IPS-18c (cell line): ENCODE measurements at regions not wholly inside any gene's neighbourhood (a gene's known extent, or its start where the extent isn't known, plus 50 kb on each side); places are given as distances from the start of the nearest gene placed in this dataset.

Source experiments
- H3K4me3 ChIP-seq: 2 replicates; pipeline ENCODE4 v1.7.0; 2013; ENCODE audit warnings: low read depth, mild to moderate bottlenecking, low read length, moderate library complexity; ENCODE audit not compliant: insufficient read depth
- H3K9me3 ChIP-seq: one replicate; pipeline ENCODE4 v1.6.1; 2013; ENCODE audit warnings: mild to moderate bottlenecking, low read length, moderate library complexity; ENCODE audit not compliant: control insufficient read depth, insufficient read depth

GRCh38 chr5:174187481-174187880, 142.0 kb downstream of the NSG2 start:
- Histone ChIP-seq H3K9me3 (no peaks in the 10 kb centered on the region), H3K4me3 (no peak overlapping the region)

- no peak overlapping the region for H3K4me3 ChIP-seq
- no peaks in the 10 kb centered on the region for H3K9me3 ChIP-seq
These were observed 142.8 kb downstream of the NSG2 start for GRCh38 chr5:174188295-174188694.

- no peaks in the 10 kb centered on the region for H3K9me3 ChIP-seq
- H3K4me3 ChIP-seq = no peak overlapping the region
These were observed 144.4 kb downstream of the NSG2 start for GRCh38 chr5:174189654-174190541.

- no peak overlapping the region for H3K4me3 ChIP-seq
- no peaks in the 10 kb centered on the region for H3K9me3 ChIP-seq
These were observed 145.6 kb downstream of the NSG2 start for GRCh38 chr5:174191076-174191475.

GRCh38 chr5:174191850-174192655, 146.5 kb downstream of the NSG2 start:
- no peaks in the 10 kb centered on the region for H3K9me3 ChIP-seq
- no peak overlapping the region for H3K4me3 ChIP-seq

- H3K4me3 ChIP-seq = no peak overlapping the region
- H3K9me3 ChIP-seq = no peaks in the 10 kb centered on the region
These were observed 147.4 kb downstream of the NSG2 start for GRCh38 chr5:174192901-174193300.

GRCh38 chr5:174195517-174195916, 150.0 kb downstream of the NSG2 start:
- Histone ChIP-seq H3K4me3 (no peak overlapping the region), H3K9me3 (no peaks in the 10 kb centered on the region)

- Histone ChIP-seq H3K4me3 (no peak overlapping the region), H3K9me3 (no peaks in the 10 kb centered on the region)
These were observed 152.4 kb downstream of the NSG2 start for GRCh38 chr5:174197929-174198328.

GRCh38 chr5:174198541-174198940, 153.0 kb downstream of the NSG2 start:
- Histone ChIP-seq H3K4me3 (no peak overlapping the region), H3K9me3 (no peaks in the 10 kb centered on the region)

- H3K4me3 ChIP-seq = no peak overlapping the region
- no peaks in the 10 kb centered on the region for H3K9me3 ChIP-seq
These were observed 157.5 kb downstream of the NSG2 start for GRCh38 chr5:174202996-174203395.

- Histone ChIP-seq H3K9me3 (no peaks in the 10 kb centered on the region), H3K4me3 (no peak overlapping the region)
These were observed 159.2 kb downstream of the NSG2 start for GRCh38 chr5:174204535-174205313.

- Histone ChIP-seq H3K9me3 (no peaks in the 10 kb centered on the region), H3K4me3 (no peak overlapping the region)
These were observed 160.4 kb downstream of the NSG2 start for GRCh38 chr5:174205939-174206338.

GRCh38 chr5:174210596-174211276, 165.2 kb downstream of the NSG2 start:
- Histone ChIP-seq H3K9me3 (no peaks in the 10 kb centered on the region), H3K4me3 (no peak overlapping the region)

- Histone ChIP-seq H3K9me3 (no peaks in the 10 kb centered on the region), H3K4me3 (no peak overlapping the region)
These were observed 165.7 kb downstream of the NSG2 start for GRCh38 chr5:174211277-174211626.

GRCh38 chr5:174217527-174217926, 172.0 kb downstream of the NSG2 start:
- Histone ChIP-seq H3K4me3 (no peak overlapping the region), H3K9me3 (no peaks in the 10 kb centered on the region)

- H3K9me3 ChIP-seq = no peaks in the 10 kb centered on the region
- H3K4me3 ChIP-seq = no peak overlapping the region
These were observed 172.7 kb downstream of the NSG2 start for GRCh38 chr5:174218162-174218561.

- no peak overlapping the region for H3K4me3 ChIP-seq
- no peaks in the 10 kb centered on the region for H3K9me3 ChIP-seq
These were observed 174.9 kb downstream of the NSG2 start for GRCh38 chr5:174220417-174220816.
